Trophoblast cell (in vitro differentiated cells and primary cell): ENCODE measurements at regions not wholly inside any gene's neighbourhood (a gene's known extent, or its start where the extent isn't known, plus 50 kb on each side); places are given as distances from the start of the nearest gene placed in this dataset.

ENCODE experiments used
- DNase-seq, 2 donors: peaks; one replicate each; pipeline ENCODE4 v3.0.0-alpha.2; 2016
- H2AFZ ChIP-seq: 2 replicates; pipeline ENCODE4 v1.6.1; 2013; ENCODE audit warnings: low read length, moderate library complexity, mild to moderate bottlenecking; ENCODE audit not compliant: insufficient read depth, poor library complexity
- H2AK5ac ChIP-seq: 2 replicates; pipeline ENCODE4 v1.6.1; 2013; ENCODE audit warnings: mild to moderate bottlenecking, low read length
- H2BK120ac ChIP-seq: 2 replicates; pipeline ENCODE4 v1.6.1; 2013; ENCODE audit warnings: low read length, mild to moderate bottlenecking, moderate library complexity; ENCODE audit not compliant: insufficient read depth, poor library complexity
- H2BK12ac ChIP-seq: 2 replicates; pipeline ENCODE4 v1.6.1; 2013; ENCODE audit warnings: mild to moderate bottlenecking, low read length, moderate library complexity
- H2BK5ac ChIP-seq: 2 replicates; pipeline ENCODE4 v1.6.1; 2013; ENCODE audit warnings: low read length, low read depth, moderate library complexity, mild to moderate bottlenecking; ENCODE audit not compliant: poor library complexity
- H3K14ac ChIP-seq: 2 replicates; pipeline ENCODE4 v1.6.1; 2013; ENCODE audit warnings: mild to moderate bottlenecking, low read length
- H3K18ac ChIP-seq: 2 replicates; pipeline ENCODE4 v1.6.1; 2013; ENCODE audit warnings: mild to moderate bottlenecking, low read length
- H3K23ac ChIP-seq: 2 replicates; pipeline ENCODE4 v1.6.1; 2013; ENCODE audit warnings: low read length
- H3K27ac ChIP-seq: 2 replicates; pipeline ENCODE4 v1.5.1; 2013; ENCODE audit warnings: low read depth, mild to moderate bottlenecking, inconsistent platforms, low read length, moderate library complexity
- H3K27me3 ChIP-seq: 2 replicates; pipeline ENCODE4 v1.6.1; 2013; ENCODE audit warnings: inconsistent platforms, mild to moderate bottlenecking, low read length, moderate library complexity; ENCODE audit not compliant: insufficient read depth
- H3K36me3 ChIP-seq, 2 experiments: 1 replicate in 1 of 2; 2 replicates in 1 of 2; pipeline ENCODE4 v1.6.1; 2013; ENCODE audit warnings: low read length in 2 of 2, mild to moderate bottlenecking in 2 of 2, moderate library complexity in 1 of 2; ENCODE audit not compliant: insufficient read depth in 2 of 2, control insufficient read depth in 1 of 2
- H3K4ac ChIP-seq: 2 replicates; pipeline ENCODE4 v1.6.1; 2013; ENCODE audit warnings: low read depth, mild to moderate bottlenecking, low read length, moderate library complexity
- H3K4me1 ChIP-seq, 2 experiments: 1 replicate in 1 of 2; 2 replicates in 1 of 2; pipeline ENCODE4 v1.6.1; 2013; ENCODE audit warnings: low read length in 2 of 2, mild to moderate bottlenecking in 2 of 2, moderate library complexity in 1 of 2; ENCODE audit not compliant: insufficient read depth in 2 of 2, control insufficient read depth in 1 of 2
- H3K4me2 ChIP-seq: 2 replicates; pipeline ENCODE4 v1.6.1; 2013; ENCODE audit warnings: inconsistent platforms, mild to moderate bottlenecking, low read length, moderate library complexity
- H3K4me3 ChIP-seq: 2 replicates; pipeline ENCODE4 v1.5.1; 2013; ENCODE audit warnings: mild to moderate bottlenecking, low read depth, low read length, inconsistent platforms
- H3K79me1 ChIP-seq: one replicate; pipeline ENCODE4 v1.6.1; 2013; ENCODE audit warnings: low read length
- H3K79me2 ChIP-seq: 2 replicates; pipeline ENCODE4 v1.6.1; 2013; ENCODE audit warnings: low read length, mild to moderate bottlenecking; ENCODE audit not compliant: control insufficient read depth, insufficient read depth, poor library complexity
- H3K9ac ChIP-seq: 2 replicates; pipeline ENCODE4 v1.6.1; 2013; ENCODE audit warnings: mild to moderate bottlenecking, low read length
- H3K9me3 ChIP-seq: 2 replicates; pipeline ENCODE4 v1.6.1; 2013; ENCODE audit warnings: low read depth, mild to moderate bottlenecking, control low read depth, inconsistent platforms, low read length; ENCODE audit not compliant: insufficient read depth
- H4K12ac ChIP-seq: 2 replicates; pipeline ENCODE4 v1.6.1; 2013; ENCODE audit warnings: low read depth, mild to moderate bottlenecking, low read length, moderate library complexity
- H4K8ac ChIP-seq: 2 replicates; pipeline ENCODE4 v1.6.1; 2013; ENCODE audit warnings: low read depth, mild to moderate bottlenecking, low read length, moderate library complexity
- H4K91ac ChIP-seq: one replicate; pipeline ENCODE4 v1.6.1; 2013; ENCODE audit warnings: low read depth, mild to moderate bottlenecking, low read length, moderate library complexity
- WGBS: extraction: QIAGEN DNeasy Blood & Tissue Kit; methylation state at CpG from one replicate; pipeline ENCODE4 v1.1.7; 2013; ENCODE audit warnings: missing lambda C conversion rate; ENCODE audit not compliant: insufficient read length, insufficient coverage; ENCODE audit errors: extremely low coverage; 5-methylcytosine and 5-hydroxymethylcytosine counted together

DNA sequence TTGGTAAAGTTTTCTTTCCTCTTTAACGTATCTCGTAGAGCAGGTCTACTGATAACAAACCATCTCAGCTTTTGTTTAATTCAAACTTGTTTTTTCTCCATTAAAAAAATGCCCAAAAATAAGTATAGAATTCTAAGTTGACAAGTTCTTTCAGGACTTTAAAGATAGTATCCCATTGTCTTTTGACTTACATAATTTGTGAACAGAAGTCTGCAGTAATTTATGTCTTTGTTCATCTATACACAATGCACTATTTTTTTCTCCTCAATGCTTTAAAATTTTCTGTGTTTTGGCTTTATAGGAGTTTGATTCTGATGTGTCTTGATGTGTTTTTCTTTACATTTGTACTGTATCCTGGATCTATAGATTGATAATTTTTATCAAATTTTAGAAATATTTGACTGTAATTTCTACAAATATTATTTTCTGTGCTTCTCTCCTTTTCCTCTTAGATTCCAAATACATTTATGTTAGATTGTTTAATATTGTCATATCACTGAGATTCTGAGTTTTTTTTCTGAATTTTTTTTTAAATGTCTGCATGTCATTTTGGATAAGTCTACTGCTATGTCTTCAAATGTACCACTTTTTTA lies 143.3 kb downstream of the FTCDNL1 start:
- WGBS = no CpG with 5 or more reads among the region's 2 CpGs

DNA sequence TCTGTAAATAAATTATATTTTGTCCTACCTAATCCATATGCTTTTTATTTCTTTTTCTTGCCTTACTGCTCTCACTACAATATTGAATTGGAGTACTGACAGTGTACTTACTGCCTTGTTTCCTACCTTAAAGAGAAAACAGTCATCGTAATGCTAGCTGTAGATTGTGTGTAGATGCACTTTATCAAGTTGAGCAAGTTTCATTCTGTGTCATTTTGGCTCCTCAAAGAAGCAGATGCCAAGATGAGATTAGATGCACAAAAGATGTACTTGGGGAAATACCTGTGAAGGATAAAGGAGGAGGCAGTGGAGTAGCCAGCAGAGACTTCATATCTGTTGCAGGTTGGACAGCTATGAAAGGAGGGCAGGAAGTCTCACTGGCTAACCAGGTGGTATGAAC lies 145.5 kb downstream of the FTCDNL1 start:
- no CpG with 5 or more reads among the region's 1 CpG for WGBS

More for the DNA sequence above, 143.3 kb downstream of the FTCDNL1 start:
- Histone ChIP-seq H2BK12ac (no peak overlapping the region), H2BK5ac (no peak overlapping the region), H4K12ac (no peak overlapping the region), H4K8ac (no peak overlapping the region), H3K27me3 (no peaks in the 10 kb centered on the region), H2BK120ac (no peak overlapping the region), H3K79me2 (no peaks in the 10 kb centered on the region), H3K9ac (no peak overlapping the region), H2AFZ (no peak overlapping the region), H3K9me3 (no peaks in the 10 kb centered on the region), H3K27ac (no peak overlapping the region), H3K14ac (no peak overlapping the region), H4K91ac (no peak overlapping the region), H2AK5ac (no peak overlapping the region), H3K18ac (no peak overlapping the region), H3K4ac (no peak overlapping the region), H3K79me1 (no peaks in the 10 kb centered on the region), H3K23ac (no peak overlapping the region), H3K36me3 (no peaks in the 10 kb centered on the region), H3K4me3 (no peak overlapping the region), H3K4me1 (no peaks in the 10 kb centered on the region), H3K4me2 (no peak overlapping the region)
- no peak for DNase-seq

DNA sequence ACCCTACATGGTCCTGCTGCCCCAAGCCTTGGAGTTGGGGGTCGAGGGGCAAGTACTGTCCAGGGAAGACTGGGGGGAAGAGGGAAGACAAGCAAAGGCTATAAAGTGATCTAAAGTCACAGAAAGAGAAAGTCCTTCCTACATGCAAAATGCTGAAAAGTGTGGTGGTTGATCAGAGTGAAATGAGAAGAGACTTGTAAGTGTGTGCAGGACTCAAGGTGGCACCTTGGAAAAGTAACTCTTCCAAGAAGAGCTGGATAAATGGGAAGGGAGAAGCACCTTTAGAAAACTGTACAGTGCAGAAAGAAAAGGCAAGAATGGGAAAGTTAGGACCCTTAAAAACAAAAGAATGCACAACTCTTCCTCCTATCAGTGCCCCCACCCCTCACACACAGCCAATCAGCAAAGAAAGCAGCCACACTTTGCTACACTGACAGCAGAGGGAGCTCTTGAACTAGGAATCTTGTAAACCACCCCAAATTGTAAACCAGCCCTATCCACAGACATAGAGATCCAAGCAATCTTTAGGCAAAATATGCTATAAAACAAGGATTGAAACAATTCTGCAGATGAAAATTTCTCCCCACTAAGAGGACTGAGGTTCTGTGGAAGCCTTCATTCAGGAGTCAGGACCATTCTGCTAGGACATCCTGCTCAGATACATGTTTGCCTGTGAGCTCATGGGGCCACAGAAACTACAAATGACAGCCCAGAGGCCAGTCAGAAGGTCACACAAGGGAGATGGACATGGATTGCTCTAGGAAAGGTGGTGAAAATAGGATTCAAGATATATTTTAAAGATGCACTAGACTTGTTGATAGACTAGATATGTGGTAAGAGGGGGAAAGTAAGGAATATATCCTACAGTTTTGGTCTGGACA lies 146.4 kb downstream of the FTCDNL1 start:
- Histone ChIP-seq H3K23ac (no peak overlapping the region), H4K91ac (no peak overlapping the region), H2BK5ac (no peak overlapping the region), H3K4ac (no peak overlapping the region), H3K18ac (no peak overlapping the region), H2BK120ac (no peak overlapping the region), H3K9me3 (no peaks in the 10 kb centered on the region), H2BK12ac (no peak overlapping the region), H3K27me3 (no peaks in the 10 kb centered on the region), H2AFZ (no peak overlapping the region), H4K12ac (no peak overlapping the region), H3K36me3 (no peaks in the 10 kb centered on the region), H3K27ac (no peak overlapping the region), H3K4me3 (no peak overlapping the region), H4K8ac (no peak overlapping the region), H3K4me2 (no peak overlapping the region), H3K9ac (no peak overlapping the region), H3K79me1 (no peaks in the 10 kb centered on the region), H3K4me1 (no peaks in the 10 kb centered on the region), H3K14ac (no peak overlapping the region), H3K79me2 (no peaks in the 10 kb centered on the region), H2AK5ac (no peak overlapping the region)
- WGBS = no CpG with 5 or more reads among the region's 1 CpG
- peak in 1 of 2 donors; percentile 45 for DNase-seq

More for the DNA sequence above, 145.5 kb downstream of the FTCDNL1 start:
- no peak overlapping the region for H3K14ac ChIP-seq
- H3K4me1 ChIP-seq = no peaks in the 10 kb centered on the region
- H3K23ac ChIP-seq = no peak overlapping the region
- DNase-seq = peak in 1 of 2 donors; percentile 41
- no peaks in the 10 kb centered on the region for H3K36me3 ChIP-seq
- H4K12ac ChIP-seq = no peak overlapping the region
- no peak overlapping the region for H2BK12ac ChIP-seq
- H3K27ac ChIP-seq = no peak overlapping the region
- H4K8ac ChIP-seq = no peak overlapping the region
- H4K91ac ChIP-seq = no peak overlapping the region
- no peak overlapping the region for H3K4me2 ChIP-seq
- no peaks in the 10 kb centered on the region for H3K79me1 ChIP-seq
- H2AK5ac ChIP-seq = no peak overlapping the region
- no peaks in the 10 kb centered on the region for H3K9me3 ChIP-seq
- no peak overlapping the region for H2AFZ ChIP-seq
- H3K4ac ChIP-seq = no peak overlapping the region
- no peaks in the 10 kb centered on the region for H3K79me2 ChIP-seq
- H3K9ac ChIP-seq = no peak overlapping the region
- H2BK5ac ChIP-seq = no peak overlapping the region
- H3K4me3 ChIP-seq = no peak overlapping the region
- no peak overlapping the region for H2BK120ac ChIP-seq
- H3K27me3 ChIP-seq = no peaks in the 10 kb centered on the region
- H3K18ac ChIP-seq = no peak overlapping the region

DNA sequence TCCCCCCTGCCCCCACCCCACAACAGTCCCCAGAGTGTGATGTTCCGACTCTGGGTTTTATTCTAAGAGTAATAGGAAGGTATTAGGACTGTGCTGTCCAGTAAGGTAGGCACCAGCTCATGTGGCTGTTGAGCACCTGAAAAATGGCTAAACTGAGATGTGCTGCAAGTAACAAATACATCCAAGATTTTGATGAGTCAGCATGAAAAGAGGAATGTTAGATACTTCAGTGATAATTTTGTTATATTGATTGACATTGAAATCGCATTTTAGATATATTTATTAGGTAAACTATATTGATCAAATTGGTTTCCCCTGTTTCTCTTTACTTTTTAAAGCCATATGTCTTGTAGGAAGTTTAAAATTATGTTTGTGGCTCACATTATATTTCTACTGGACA lies 147.8 kb downstream of the FTCDNL1 start:
- H3K79me2 ChIP-seq = no peaks in the 10 kb centered on the region
- H2BK5ac ChIP-seq = no peak overlapping the region
- H3K27ac ChIP-seq = no peak overlapping the region
- no peak overlapping the region for H4K8ac ChIP-seq
- H3K27me3 ChIP-seq = no peaks in the 10 kb centered on the region
- H3K36me3 ChIP-seq = no peaks in the 10 kb centered on the region
- H3K79me1 ChIP-seq = no peaks in the 10 kb centered on the region
- H3K4me1 ChIP-seq = no peaks in the 10 kb centered on the region
- H2BK12ac ChIP-seq = no peak overlapping the region
- no peak overlapping the region for H3K4me3 ChIP-seq
- H2BK120ac ChIP-seq = no peak overlapping the region
- H3K18ac ChIP-seq = no peak overlapping the region
- DNase-seq = no peak
- no peak overlapping the region for H4K91ac ChIP-seq
- no peak overlapping the region for H2AK5ac ChIP-seq
- WGBS = no CpG with 5 or more reads among the region's 2 CpGs
- no peak overlapping the region for H3K4ac ChIP-seq
- no peak overlapping the region for H3K4me2 ChIP-seq
- H3K9ac ChIP-seq = no peak overlapping the region
- H2AFZ ChIP-seq = no peak overlapping the region
- H3K14ac ChIP-seq = no peak overlapping the region
- H3K23ac ChIP-seq = no peak overlapping the region
- no peaks in the 10 kb centered on the region for H3K9me3 ChIP-seq
- H4K12ac ChIP-seq = no peak overlapping the region
